ENCODE measurements at regions not wholly inside any gene's neighbourhood (a gene's known extent, or its start where the extent isn't known, plus 50 kb on each side); places are given as distances from the start of the nearest gene placed in this dataset.

GRCh38 chr2:7878786-7879482, 802.9 kb upstream of the ID2 start:
- H3K27me3 Mint-ChIP-seq (ENCODE audit: insufficient read depth, unreplicated experiment), result no peaks in the 10 kb centered on the region
- ChIA-PET POLR2A (no interaction called here), CTCF (no interaction called here)
- no peaks in the 10 kb centered on the region for H3K4me1 ChIP-seq
- no peaks in the 10 kb centered on the region for H3K9me3 Mint-ChIP-seq (ENCODE audit: unreplicated experiment)
- H3K4me1 Mint-ChIP-seq (ENCODE audit: low read depth, unreplicated experiment), result no peaks in the 10 kb centered on the region
- intact Hi-C loops (cut with micrococcal nuclease; ENCODE audit: unreplicated experiment), result no loop called here
- no peaks in the 10 kb centered on the region for H3K36me3 ChIP-seq (ENCODE audit: control insufficient read depth, insufficient read depth, low read length)
- H3K4me3 Mint-ChIP-seq (ENCODE audit: unreplicated experiment), result no peak overlapping the region
- H3K9me3 ChIP-seq, result no peaks in the 10 kb centered on the region
- TF ChIP-seq, protein P1, sequence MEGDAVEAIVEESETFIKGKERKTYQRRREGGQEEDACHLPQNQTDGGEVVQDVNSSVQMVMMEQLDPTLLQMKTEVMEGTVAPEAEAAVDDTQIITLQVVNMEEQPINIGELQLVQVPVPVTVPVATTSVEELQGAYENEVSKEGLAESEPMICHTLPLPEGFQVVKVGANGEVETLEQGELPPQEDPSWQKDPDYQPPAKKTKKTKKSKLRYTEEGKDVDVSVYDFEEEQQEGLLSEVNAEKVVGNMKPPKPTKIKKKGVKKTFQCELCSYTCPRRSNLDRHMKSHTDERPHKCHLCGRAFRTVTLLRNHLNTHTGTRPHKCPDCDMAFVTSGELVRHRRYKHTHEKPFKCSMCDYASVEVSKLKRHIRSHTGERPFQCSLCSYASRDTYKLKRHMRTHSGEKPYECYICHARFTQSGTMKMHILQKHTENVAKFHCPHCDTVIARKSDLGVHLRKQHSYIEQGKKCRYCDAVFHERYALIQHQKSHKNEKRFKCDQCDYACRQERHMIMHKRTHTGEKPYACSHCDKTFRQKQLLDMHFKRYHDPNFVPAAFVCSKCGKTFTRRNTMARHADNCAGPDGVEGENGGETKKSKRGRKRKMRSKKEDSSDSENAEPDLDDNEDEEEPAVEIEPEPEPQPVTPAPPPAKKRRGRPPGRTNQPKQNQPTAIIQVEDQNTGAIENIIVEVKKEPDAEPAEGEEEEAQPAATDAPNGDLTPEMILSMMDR (IDR thresholded peaks at IDR 0.05; ENCODE audit: insufficient read depth in 1 of 2, low read depth in 1 of 2, low read length in 1 of 2, severe bottlenecking in 1 of 2, unreplicated experiment in 1 of 2), result no peak
- no peaks in the 10 kb centered on the region for H3K27me3 ChIP-seq (replicated peaks; ENCODE audit: control insufficient read depth, insufficient read depth, low read length)
- no peaks in the 10 kb centered on the region for H3K36me3 Mint-ChIP-seq (ENCODE audit: insufficient read depth, unreplicated experiment)
- H3K27ac Mint-ChIP-seq (ENCODE audit: unreplicated experiment), result no peak overlapping the region
- no peak for DNase-seq
- H3K4me3 ChIP-seq (ENCODE audit: low read depth, low read length), result no peak overlapping the region
- BruUV-seq (replicated peaks), result no TSS peak

DNA sequence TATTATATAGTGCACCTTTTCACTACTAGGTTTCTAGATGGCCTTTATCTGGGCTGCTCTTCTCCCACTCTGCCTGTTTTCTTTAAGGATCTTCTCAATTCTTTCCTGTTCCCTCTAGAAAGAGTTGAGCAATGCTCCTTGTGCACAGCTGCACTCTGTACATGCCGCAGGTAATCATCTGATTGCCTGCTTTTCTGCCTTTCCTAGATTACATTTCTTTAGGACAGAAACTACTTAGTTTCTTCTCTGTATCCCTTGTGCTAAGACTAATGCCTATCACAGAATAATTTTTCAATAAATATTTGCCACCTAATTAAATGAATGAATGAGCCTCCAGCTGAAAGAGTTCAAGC, 802.4 kb upstream of the ID2 start:
- H3K36me3 ChIP-seq (ENCODE audit: control insufficient read depth, insufficient read depth, low read length), result no peaks in the 10 kb centered on the region
- H3K4me3 Mint-ChIP-seq (ENCODE audit: unreplicated experiment), result no peak overlapping the region
- H3K4me1 Mint-ChIP-seq (ENCODE audit: low read depth, unreplicated experiment), result no peaks in the 10 kb centered on the region
- no peak overlapping the region for H3K4me3 ChIP-seq (ENCODE audit: low read depth, low read length)
- H3K27me3 ChIP-seq (replicated peaks; ENCODE audit: control insufficient read depth, insufficient read depth, low read length), result no peaks in the 10 kb centered on the region
- H3K4me1 ChIP-seq, result no peaks in the 10 kb centered on the region
- no peaks in the 10 kb centered on the region for H3K36me3 Mint-ChIP-seq (ENCODE audit: insufficient read depth, unreplicated experiment)
- BruUV-seq (replicated peaks), result no TSS peak
- no peaks in the 10 kb centered on the region for H3K9me3 ChIP-seq
- H3K9me3 Mint-ChIP-seq (ENCODE audit: unreplicated experiment), result no peaks in the 10 kb centered on the region
- intact Hi-C loops (cut with micrococcal nuclease; ENCODE audit: unreplicated experiment), result no loop called here
- H3K27me3 Mint-ChIP-seq (ENCODE audit: insufficient read depth, unreplicated experiment), result no peaks in the 10 kb centered on the region
- ChIA-PET POLR2A (no interaction called here), CTCF (no interaction called here)
- no peak overlapping the region for H3K27ac Mint-ChIP-seq (ENCODE audit: unreplicated experiment)
- TF ChIP-seq, protein P1 (IDR thresholded peaks at IDR 0.05; ENCODE audit: insufficient read depth in 1 of 2, low read depth in 1 of 2, low read length in 1 of 2, severe bottlenecking in 1 of 2, unreplicated experiment in 1 of 2), result no peak
- no peak for DNase-seq

DNA sequence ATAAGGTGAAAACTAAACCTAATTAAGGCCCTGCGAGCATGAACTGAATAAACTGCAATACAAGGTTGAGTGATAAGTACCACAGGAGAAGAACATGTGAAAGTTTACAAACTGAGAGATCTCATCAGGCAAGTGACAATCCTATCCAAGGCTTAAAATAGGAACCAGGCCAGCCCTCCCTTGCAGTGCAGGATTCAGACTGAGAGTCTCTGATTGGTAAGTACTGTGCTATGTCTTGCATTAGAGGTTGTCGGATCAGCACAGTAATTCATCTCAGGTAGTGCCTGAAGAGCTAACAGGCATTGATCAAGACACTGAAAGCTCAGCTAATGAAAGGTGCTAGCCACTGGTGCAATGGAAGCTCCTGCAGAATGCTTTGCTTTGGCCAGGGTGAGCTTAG, 801.7 kb upstream of the ID2 start:
- no peak overlapping the region for H3K4me3 ChIP-seq (ENCODE audit: low read depth, low read length)
- TF ChIP-seq, protein P1 (IDR thresholded peaks at IDR 0.05; ENCODE audit: insufficient read depth in 1 of 2, low read depth in 1 of 2, low read length in 1 of 2, severe bottlenecking in 1 of 2, unreplicated experiment in 1 of 2), result no peak
- CTCF ChIA-PET, result no interaction called here
- H3K27me3 Mint-ChIP-seq (ENCODE audit: insufficient read depth, unreplicated experiment), result no peaks in the 10 kb centered on the region
- H3K4me1 Mint-ChIP-seq (ENCODE audit: low read depth, unreplicated experiment), result no peaks in the 10 kb centered on the region
- H3K9me3 ChIP-seq, result no peaks in the 10 kb centered on the region
- H3K27me3 ChIP-seq (replicated peaks; ENCODE audit: control insufficient read depth, insufficient read depth, low read length), result no peaks in the 10 kb centered on the region
- no peak for DNase-seq
- POLR2A ChIA-PET, result no interaction called here
- no peaks in the 10 kb centered on the region for H3K9me3 Mint-ChIP-seq (ENCODE audit: unreplicated experiment)
- H3K27ac Mint-ChIP-seq (ENCODE audit: unreplicated experiment), result no peak overlapping the region
- no peaks in the 10 kb centered on the region for H3K4me1 ChIP-seq
- H3K36me3 ChIP-seq (ENCODE audit: control insufficient read depth, insufficient read depth, low read length), result no peaks in the 10 kb centered on the region
- BruUV-seq (replicated peaks), result no TSS peak
- intact Hi-C loops (cut with micrococcal nuclease; ENCODE audit: unreplicated experiment), result no loop called here
- H3K36me3 Mint-ChIP-seq (ENCODE audit: insufficient read depth, unreplicated experiment), result no peaks in the 10 kb centered on the region
- no peak overlapping the region for H3K4me3 Mint-ChIP-seq (ENCODE audit: unreplicated experiment)

Data from Caco-2 (cell line).